ENCODE measurements at regions not wholly inside any gene's neighbourhood (a gene's known extent, or its start where the extent isn't known, plus 50 kb on each side); places are given as distances from the start of the nearest gene placed in this dataset.

GRCh38 chr15:95674031-95674430 is 656.5 kb upstream of the NR2F2 start:
- H3K4me1 ChIP-seq (ENCODE audit: insufficient read depth, low read length) = no peaks in the 10 kb centered on the region
- H3K36me3 ChIP-seq (replicated peaks in 1 of 2; ENCODE audit: control insufficient read depth in 1 of 2, insufficient read depth in 2 of 2, low read length in 2 of 2) = no peaks in the 10 kb centered on the region
- BruUV-seq (replicated peaks) = no TSS peak
- ChIA-PET POLR2A (no interaction called here), CTCF (ENCODE audit: low intra/inter-chr PET ratio, low total read pairs) (no interaction called here)
- in situ Hi-C loops (cut with HindIII; ENCODE audit: extremely low pct_ligation_motif_present, low pct_unique_long_range_greater_than_20kb) (no loop called here), intact Hi-C loops (cut with micrococcal nuclease; ENCODE audit: unreplicated experiment) (no loop called here)
- H3K4me2 ChIP-seq (ENCODE audit: low read depth, low read length) = no peak overlapping the region
- no peak overlapping the region for H3K27ac ChIP-seq (ENCODE audit: extremely low read length, insufficient read depth, low read length)
- ATAC-seq (no peak), DNase-seq (ENCODE audit: low spot score) (no peak), FAIRE-seq (no peak)
- peaks cover 55% of the 10 kb centered on the region for H3K9me3 ChIP-seq (ENCODE audit: low read length)
- TF ChIP-seq LRRFIP1 (CRISPR knock-in tag; conservative IDR thresholded peaks at IDR 0.05) = no peak
- TF ChIP-seq, protein P1, sequence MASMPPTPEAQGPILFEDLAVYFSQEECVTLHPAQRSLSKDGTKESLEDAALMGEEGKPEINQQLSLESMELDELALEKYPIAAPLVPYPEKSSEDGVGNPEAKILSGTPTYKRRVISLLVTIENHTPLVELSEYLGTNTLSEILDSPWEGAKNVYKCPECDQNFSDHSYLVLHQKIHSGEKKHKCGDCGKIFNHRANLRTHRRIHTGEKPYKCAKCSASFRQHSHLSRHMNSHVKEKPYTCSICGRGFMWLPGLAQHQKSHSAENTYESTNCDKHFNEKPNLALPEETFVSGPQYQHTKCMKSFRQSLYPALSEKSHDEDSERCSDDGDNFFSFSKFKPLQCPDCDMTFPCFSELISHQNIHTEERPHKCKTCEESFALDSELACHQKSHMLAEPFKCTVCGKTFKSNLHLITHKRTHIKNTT (CRISPR knock-in tag; IDR thresholded peaks at IDR 0.05) = no peak
- no peak for TF ChIP-seq ZNF484 (CRISPR knock-in tag; IDR thresholded peaks at IDR 0.05; ENCODE audit: borderline replicate concordance, low read depth)
- no peak for TF ChIP-seq TCF7 (IDR thresholded peaks at IDR 0.05; ENCODE audit: low read depth)
- WGBS (ENCODE audit: low lambda C conversion rate) = 13% methylated on average over 4 of the region's 4 CpGs
- H3K79me2 ChIP-seq (ENCODE audit: insufficient read depth, low read length) = no peaks in the 10 kb centered on the region
- no peak overlapping the region for H3K9ac ChIP-seq (ENCODE audit: insufficient read depth, low read depth, low read length)
- no peak overlapping the region for H2AFZ ChIP-seq (ENCODE audit: low read length)
- H3K27me3 ChIP-seq (ENCODE audit: control insufficient read depth in 1 of 2, insufficient read depth in 2 of 2, low read length in 2 of 2) = no peaks in the 10 kb centered on the region
- H3K4me3 ChIP-seq (replicated peaks in 1 of 3; ENCODE audit: insufficient read depth in 1 of 3, low read depth in 2 of 3, low read length in 3 of 3) = no peak overlapping the region
- no peaks in the 10 kb centered on the region for H4K20me1 ChIP-seq (ENCODE audit: insufficient read depth, low read length)

DNA sequence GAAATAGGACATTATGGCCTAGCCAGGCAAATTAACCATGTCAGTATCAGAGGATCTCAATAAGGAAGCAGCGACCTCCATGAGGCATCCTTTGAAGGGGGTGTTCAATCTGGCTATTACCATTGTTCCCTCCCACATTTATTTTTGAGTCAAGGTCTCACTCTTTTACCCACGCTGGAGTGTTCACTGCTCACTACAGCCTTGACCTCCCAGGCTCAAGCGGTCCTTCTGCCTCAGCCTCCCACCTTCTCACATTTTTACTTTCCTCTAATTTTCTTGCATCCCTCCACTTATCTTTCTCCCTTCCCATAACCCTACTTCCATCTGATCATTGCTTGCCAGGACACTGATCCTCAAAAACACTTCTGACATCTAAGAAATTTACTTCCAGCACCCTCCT is 654.0 kb upstream of the NR2F2 start:
- H3K9ac ChIP-seq (ENCODE audit: insufficient read depth, low read depth, low read length) = no peak overlapping the region
- H2AFZ ChIP-seq (ENCODE audit: low read length) = no peak overlapping the region
- no peaks in the 10 kb centered on the region for H3K27me3 ChIP-seq (ENCODE audit: control insufficient read depth in 1 of 2, insufficient read depth in 2 of 2, low read length in 2 of 2)
- no peaks in the 10 kb centered on the region for H3K4me1 ChIP-seq (ENCODE audit: insufficient read depth, low read length)
- intact Hi-C loops (cut with micrococcal nuclease; ENCODE audit: unreplicated experiment) (no loop called here), in situ Hi-C loops (cut with HindIII; ENCODE audit: extremely low pct_ligation_motif_present, low pct_unique_long_range_greater_than_20kb) (no loop called here)
- H3K36me3 ChIP-seq (replicated peaks in 1 of 2; ENCODE audit: control insufficient read depth in 1 of 2, insufficient read depth in 2 of 2, low read length in 2 of 2) = no peaks in the 10 kb centered on the region
- BruUV-seq (replicated peaks) = no TSS peak
- no peak overlapping the region for H3K27ac ChIP-seq (ENCODE audit: extremely low read length, insufficient read depth, low read length)
- no peak overlapping the region for H3K4me2 ChIP-seq (ENCODE audit: low read depth, low read length)
- no peak overlapping the region for H3K4me3 ChIP-seq (replicated peaks in 1 of 3; ENCODE audit: insufficient read depth in 1 of 3, low read depth in 2 of 3, low read length in 3 of 3)
- ATAC-seq = no peak
- no peaks in the 10 kb centered on the region for H3K79me2 ChIP-seq (ENCODE audit: insufficient read depth, low read length)
- H4K20me1 ChIP-seq (ENCODE audit: insufficient read depth, low read length) = no peaks in the 10 kb centered on the region
- no peak for FAIRE-seq
- ChIA-PET CTCF (ENCODE audit: low intra/inter-chr PET ratio, low total read pairs) (no interaction called here), POLR2A (no interaction called here)
- no peak for DNase-seq (ENCODE audit: low spot score)
- peaks cover 55% of the 10 kb centered on the region for H3K9me3 ChIP-seq (ENCODE audit: low read length)
- 6% methylated on average over 3 of the region's 3 CpGs for WGBS (ENCODE audit: low lambda C conversion rate)
- no peak for TF ChIP-seq ZNF761 (CRISPR knock-in tag; conservative IDR thresholded peaks at IDR 0.05)
- TF ChIP-seq MEF2D (CRISPR knock-in tag; IDR thresholded peaks at IDR 0.05) = no peak
- TF ChIP-seq, protein P2, sequence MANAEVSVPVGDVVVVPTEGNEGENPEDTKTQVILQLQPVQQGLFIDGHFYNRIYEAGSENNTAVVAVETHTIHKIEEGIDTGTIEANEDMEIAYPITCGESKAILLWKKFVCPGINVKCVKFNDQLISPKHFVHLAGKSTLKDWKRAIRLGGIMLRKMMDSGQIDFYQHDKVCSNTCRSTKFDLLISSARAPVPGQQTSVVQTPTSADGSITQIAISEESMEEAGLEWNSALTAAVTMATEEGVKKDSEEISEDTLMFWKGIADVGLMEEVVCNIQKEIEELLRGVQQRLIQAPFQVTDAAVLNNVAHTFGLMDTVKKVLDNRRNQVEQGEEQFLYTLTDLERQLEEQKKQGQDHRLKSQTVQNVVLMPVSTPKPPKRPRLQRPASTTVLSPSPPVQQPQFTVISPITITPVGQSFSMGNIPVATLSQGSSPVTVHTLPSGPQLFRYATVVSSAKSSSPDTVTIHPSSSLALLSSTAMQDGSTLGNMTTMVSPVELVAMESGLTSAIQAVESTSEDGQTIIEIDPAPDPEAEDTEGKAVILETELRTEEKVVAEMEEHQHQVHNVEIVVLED (CRISPR knock-in tag; IDR thresholded peaks at IDR 0.05; ENCODE audit: borderline replicate concordance) = no peak
